Hematopoietic multipotent progenitor cell treated with erythropoietin and hydrocortisone succinate and interleukin-3 and kit ligand, for 15 days (in vitro differentiated cells): ENCODE measurements at regions not wholly inside any gene's neighbourhood (a gene's known extent, or its start where the extent isn't known, plus 50 kb on each side); places are given as distances from the start of the nearest gene placed in this dataset.

Experiments used
- DNase-seq: peaks from one replicate; pipeline ENCODE4 v3.0.0-alpha.2; 2015; ENCODE audit warnings: low spot score

GRCh38 chr11:69393178-69393832 lies 88.2 kb upstream of the LINC01488 start:
- no peak for DNase-seq

- no peak for DNase-seq
Observed at GRCh38 chr11:69393865-69394233, 87.6 kb upstream of the LINC01488 start.

GRCh38 chr11:69394234-69394868 lies 87.1 kb upstream of the LINC01488 start:
- DNase-seq, result no peak

- no peak for DNase-seq
Observed at GRCh38 chr11:69394869-69395246, 86.6 kb upstream of the LINC01488 start.

- DNase-seq, result no peak
Observed at GRCh38 chr11:69395287-69395686, 86.2 kb upstream of the LINC01488 start.

- DNase-seq, result no peak
Observed at GRCh38 chr11:69396051-69396947, 85.2 kb upstream of the LINC01488 start.

- DNase-seq, result no peak
Observed at GRCh38 chr11:69396948-69397307, 84.5 kb upstream of the LINC01488 start.

GRCh38 chr11:69397732-69398131 lies 83.7 kb upstream of the LINC01488 start:
- DNase-seq, result no peak

- DNase-seq, result no peak
Observed at GRCh38 chr11:69398529-69399492, 82.7 kb upstream of the LINC01488 start.

- no peak for DNase-seq
Observed at GRCh38 chr11:69400140-69400539, 81.3 kb upstream of the LINC01488 start.

GRCh38 chr11:69400771-69401590 lies 80.5 kb upstream of the LINC01488 start:
- DNase-seq, result no peak

GRCh38 chr11:69401715-69402114 lies 79.7 kb upstream of the LINC01488 start:
- DNase-seq, result no peak

- DNase-seq, result no peak
Observed at GRCh38 chr11:69402251-69402887, 79.1 kb upstream of the LINC01488 start.

- DNase-seq, result no peak
Observed at GRCh38 chr11:69403556-69404215, 77.8 kb upstream of the LINC01488 start.

- DNase-seq, result no peak
Observed at GRCh38 chr11:69406060-69406459, 75.4 kb upstream of the LINC01488 start.

GRCh38 chr11:69409812-69410645 lies 71.4 kb upstream of the LINC01488 start:
- no peak for DNase-seq

- DNase-seq, result no peak
Observed at GRCh38 chr11:69411257-69411924, 70.1 kb upstream of the LINC01488 start.

GRCh38 chr11:69413015-69413801 lies 68.3 kb upstream of the LINC01488 start:
- DNase-seq, result no peak
